ENCODE measurements at regions not wholly inside any gene's neighbourhood (a gene's known extent, or its start where the extent isn't known, plus 50 kb on each side); places are given as distances from the start of the nearest gene placed in this dataset.

DNA sequence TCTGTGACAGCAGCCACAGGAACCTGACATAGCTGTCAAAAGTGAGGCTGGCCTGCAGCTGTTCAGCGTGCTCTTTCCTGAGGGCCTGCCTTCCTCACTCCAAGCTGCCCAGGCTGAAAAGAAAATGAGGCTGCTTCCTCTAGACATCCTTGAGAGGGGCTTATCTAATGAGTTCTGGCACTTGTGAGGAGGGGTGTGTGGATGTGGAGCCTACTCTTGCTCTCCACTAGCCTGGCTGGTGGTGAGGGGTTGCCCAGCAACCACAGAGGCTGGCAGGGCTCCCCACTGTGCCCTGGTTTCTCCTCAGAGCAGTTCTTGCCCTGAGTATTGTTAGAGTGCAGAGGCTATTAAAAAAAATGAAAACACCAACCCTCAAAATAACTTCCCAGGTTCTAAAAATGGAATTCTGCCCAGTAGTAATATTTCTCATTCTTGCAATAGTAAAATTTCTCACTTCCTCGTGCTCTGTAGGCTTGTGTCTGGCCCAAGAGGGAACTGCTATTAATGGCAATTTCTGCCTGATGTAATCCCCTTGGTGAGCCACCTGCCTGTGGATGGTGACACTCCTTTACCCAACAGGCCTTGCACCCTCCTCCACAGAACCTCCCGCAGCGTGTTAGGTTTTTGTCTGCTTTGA is 52.6 kb upstream of the EPS8L3 start (continued):
- TF ChIP-seq, protein P1, sequence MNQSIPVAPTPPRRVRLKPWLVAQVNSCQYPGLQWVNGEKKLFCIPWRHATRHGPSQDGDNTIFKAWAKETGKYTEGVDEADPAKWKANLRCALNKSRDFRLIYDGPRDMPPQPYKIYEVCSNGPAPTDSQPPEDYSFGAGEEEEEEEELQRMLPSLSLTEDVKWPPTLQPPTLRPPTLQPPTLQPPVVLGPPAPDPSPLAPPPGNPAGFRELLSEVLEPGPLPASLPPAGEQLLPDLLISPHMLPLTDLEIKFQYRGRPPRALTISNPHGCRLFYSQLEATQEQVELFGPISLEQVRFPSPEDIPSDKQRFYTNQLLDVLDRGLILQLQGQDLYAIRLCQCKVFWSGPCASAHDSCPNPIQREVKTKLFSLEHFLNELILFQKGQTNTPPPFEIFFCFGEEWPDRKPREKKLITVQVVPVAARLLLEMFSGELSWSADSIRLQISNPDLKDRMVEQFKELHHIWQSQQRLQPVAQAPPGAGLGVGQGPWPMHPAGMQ (IDR thresholded peaks at IDR 0.05; ENCODE audit: borderline replicate concordance) = no peak
- TF ChIP-seq ZNF24 (IDR thresholded peaks at IDR 0.05) (no peak), MEF2B (IDR thresholded peaks at IDR 0.05; ENCODE audit: partially characterized antibody, poor library complexity, severe bottlenecking) (peak; percentile 96), ATF7 (IDR thresholded peaks at IDR 0.05; ENCODE audit: low read depth) (peak; percentile 90), NRF1 (conservative IDR thresholded peaks at IDR 0.05; ENCODE audit: low read depth, low read length) (no peak), BMI1 (IDR thresholded peaks at IDR 0.05; ENCODE audit: borderline replicate concordance) (no peak), RAD21 (IDR thresholded peaks at IDR 0.05; ENCODE audit: insufficient read depth, low read depth, low read length) (0 out of 2 replicates have a peak, but pooled peaks have one; percentile 7), POLR2AphosphoS2 (IDR thresholded peaks at IDR 0.05; ENCODE audit: low read depth, low read length) (no peak), EZH2 (IDR thresholded peaks at IDR 0.05; ENCODE audit: borderline replicate concordance, control insufficient read depth, low read depth, low read length) (no peak), ZNF217 (IDR thresholded peaks at IDR 0.05) (peak; percentile 79), RB1 (IDR thresholded peaks at IDR 0.05; ENCODE audit: borderline replicate concordance) (no peak), MLLT1 (IDR thresholded peaks at IDR 0.05) (no peak), ZSCAN29 (IDR thresholded peaks at IDR 0.05) (no peak), RELA (IDR thresholded peaks at IDR 0.05; ENCODE audit: borderline replicate concordance, partially characterized antibody) (no peak), MEF2A (IDR thresholded peaks at IDR 0.05; ENCODE audit: insufficient read depth, low read depth, low read length) (peak; percentile 100), CBFB (IDR thresholded peaks at IDR 0.05; ENCODE audit: low read depth) (no peak), NBN (IDR thresholded peaks at IDR 0.05) (0 out of 2 replicates have a peak, but pooled peaks have one; percentile 41), SREBF2 (IDR thresholded peaks at IDR 0.05; ENCODE audit: low read length) (no peak), SMAD5 (IDR thresholded peaks at IDR 0.05; ENCODE audit: low read depth) (no peak), POLR2A (IDR thresholded peaks at IDR 0.05; ENCODE audit: low read depth, low read length) (no peak), MTA3 (IDR thresholded peaks at IDR 0.05; ENCODE audit: borderline replicate concordance, low read length) (peak; percentile 96; the same call in 1 of the 2 replicates), ZNF274 (IDR thresholded peaks at IDR 0.05; ENCODE audit: insufficient read depth, insufficient read length) (no peak)
- TF ChIP-seq, protein P2, sequence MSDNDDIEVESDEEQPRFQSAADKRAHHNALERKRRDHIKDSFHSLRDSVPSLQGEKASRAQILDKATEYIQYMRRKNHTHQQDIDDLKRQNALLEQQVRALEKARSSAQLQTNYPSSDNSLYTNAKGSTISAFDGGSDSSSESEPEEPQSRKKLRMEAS (IDR thresholded peaks at IDR 0.05; ENCODE audit: low read depth, low read length) = 0 out of 2 replicates have a peak, but pooled peaks have one; percentile 33
- TF ChIP-seq, protein P3, sequence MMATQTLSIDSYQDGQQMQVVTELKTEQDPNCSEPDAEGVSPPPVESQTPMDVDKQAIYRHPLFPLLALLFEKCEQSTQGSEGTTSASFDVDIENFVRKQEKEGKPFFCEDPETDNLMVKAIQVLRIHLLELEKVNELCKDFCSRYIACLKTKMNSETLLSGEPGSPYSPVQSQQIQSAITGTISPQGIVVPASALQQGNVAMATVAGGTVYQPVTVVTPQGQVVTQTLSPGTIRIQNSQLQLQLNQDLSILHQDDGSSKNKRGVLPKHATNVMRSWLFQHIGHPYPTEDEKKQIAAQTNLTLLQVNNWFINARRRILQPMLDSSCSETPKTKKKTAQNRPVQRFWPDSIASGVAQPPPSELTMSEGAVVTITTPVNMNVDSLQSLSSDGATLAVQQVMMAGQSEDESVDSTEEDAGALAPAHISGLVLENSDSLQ (IDR thresholded peaks at IDR 0.05) = no peak
- TF ChIP-seq, protein P4, sequence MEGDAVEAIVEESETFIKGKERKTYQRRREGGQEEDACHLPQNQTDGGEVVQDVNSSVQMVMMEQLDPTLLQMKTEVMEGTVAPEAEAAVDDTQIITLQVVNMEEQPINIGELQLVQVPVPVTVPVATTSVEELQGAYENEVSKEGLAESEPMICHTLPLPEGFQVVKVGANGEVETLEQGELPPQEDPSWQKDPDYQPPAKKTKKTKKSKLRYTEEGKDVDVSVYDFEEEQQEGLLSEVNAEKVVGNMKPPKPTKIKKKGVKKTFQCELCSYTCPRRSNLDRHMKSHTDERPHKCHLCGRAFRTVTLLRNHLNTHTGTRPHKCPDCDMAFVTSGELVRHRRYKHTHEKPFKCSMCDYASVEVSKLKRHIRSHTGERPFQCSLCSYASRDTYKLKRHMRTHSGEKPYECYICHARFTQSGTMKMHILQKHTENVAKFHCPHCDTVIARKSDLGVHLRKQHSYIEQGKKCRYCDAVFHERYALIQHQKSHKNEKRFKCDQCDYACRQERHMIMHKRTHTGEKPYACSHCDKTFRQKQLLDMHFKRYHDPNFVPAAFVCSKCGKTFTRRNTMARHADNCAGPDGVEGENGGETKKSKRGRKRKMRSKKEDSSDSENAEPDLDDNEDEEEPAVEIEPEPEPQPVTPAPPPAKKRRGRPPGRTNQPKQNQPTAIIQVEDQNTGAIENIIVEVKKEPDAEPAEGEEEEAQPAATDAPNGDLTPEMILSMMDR (IDR thresholded peaks at IDR 0.05 in 2 of 3, conservative IDR thresholded peaks at IDR 0.05 in 1 of 3; ENCODE audit: control insufficient read depth in 2 of 3, extremely low read depth in 1 of 3, insufficient read depth in 1 of 3, low read depth in 3 of 3, low read length in 3 of 3) = no peak

All from GM12878 (cell line).